ENCODE measurements at regions not wholly inside any gene's neighbourhood (a gene's known extent, or its start where the extent isn't known, plus 50 kb on each side); places are given as distances from the start of the nearest gene placed in this dataset.

- no peak for DNase-seq
Measured at GRCh38 chr1:226816576-226816975, 53.8 kb upstream of the PSEN2 start.

GRCh38 chr1:226814751-226815537 is 55.5 kb upstream of the PSEN2 start:
- peak; percentile 73 for DNase-seq

GRCh38 chr1:226813671-226814591 is 56.5 kb upstream of the PSEN2 start:
- no peak for DNase-seq

- DNase-seq: no peak
Measured at GRCh38 chr1:226810681-226811080, 59.7 kb upstream of the PSEN2 start.

GRCh38 chr1:226809785-226810571 is 60.4 kb upstream of the PSEN2 start:
- no peak for DNase-seq

- no peak for DNase-seq
Measured at GRCh38 chr1:226808501-226808900, 61.9 kb upstream of the PSEN2 start.

GRCh38 chr1:226806988-226807387 is 63.4 kb upstream of the PSEN2 start:
- no peak for DNase-seq

GRCh38 chr1:226804907-226805759 is 65.3 kb upstream of the PSEN2 start:
- no peak for DNase-seq

- no peak for DNase-seq
Measured at GRCh38 chr1:226800763-226801380, 61.8 kb upstream of the ITPKB start.

GRCh38 chr1:226799634-226800281 is 60.7 kb upstream of the ITPKB start:
- DNase-seq: no peak

- no peak for DNase-seq
Measured at GRCh38 chr1:226798427-226799411, 59.6 kb upstream of the ITPKB start.

- no peak for DNase-seq
Measured at GRCh38 chr1:226797151-226797550, 58.1 kb upstream of the ITPKB start.

GRCh38 chr1:226793620-226794276 is 54.7 kb upstream of the ITPKB start:
- no peak for DNase-seq

GRCh38 chr1:226792368-226792767 is 53.3 kb upstream of the ITPKB start:
- DNase-seq: no peak

- no peak for DNase-seq
Measured at GRCh38 chr1:226790545-226791181, 51.6 kb upstream of the ITPKB start.

GRCh38 chr1:226788965-226789364 is 49.9 kb upstream of the ITPKB start:
- no peak for DNase-seq
